ENCODE measurements at regions not wholly inside any gene's neighbourhood (a gene's known extent, or its start where the extent isn't known, plus 50 kb on each side); places are given as distances from the start of the nearest gene placed in this dataset.

- no peak for DNase-seq
Observed at GRCh38 chr22:26894362-26894761, 237.0 kb downstream of the MIAT start.

GRCh38 chr22:26894766-26895485 lies 237.5 kb downstream of the MIAT start:
- DNase-seq: no peak

GRCh38 chr22:26897384-26897783 lies 240.0 kb downstream of the MIAT start:
- DNase-seq: no peak

GRCh38 chr22:26898946-26899605 lies 241.7 kb downstream of the MIAT start:
- DNase-seq: no peak

GRCh38 chr22:26900787-26901186 lies 243.4 kb downstream of the MIAT start:
- DNase-seq: no peak

- DNase-seq: no peak
Observed at GRCh38 chr22:26901198-26901816, 243.9 kb downstream of the MIAT start.

- DNase-seq: no peak
Observed at GRCh38 chr22:26902401-26903029, 245.1 kb downstream of the MIAT start.

GRCh38 chr22:26903030-26903856 lies 245.9 kb downstream of the MIAT start:
- DNase-seq: no peak

- no peak for DNase-seq
Observed at GRCh38 chr22:26904483-26904882, 247.1 kb downstream of the MIAT start.

GRCh38 chr22:26905076-26905475 lies 247.7 kb downstream of the MIAT start:
- no peak for DNase-seq

- no peak for DNase-seq
Observed at GRCh38 chr22:26905640-26906039, 248.3 kb downstream of the MIAT start.

GRCh38 chr22:26906464-26906863 lies 249.1 kb downstream of the MIAT start:
- DNase-seq: no peak

GRCh38 chr22:26907366-26907765 lies 250.0 kb downstream of the MIAT start:
- no peak for DNase-seq

GRCh38 chr22:26910845-26911244 lies 253.5 kb downstream of the MIAT start:
- DNase-seq: no peak

GRCh38 chr22:26912655-26913345 lies 255.4 kb downstream of the MIAT start:
- DNase-seq: no peak

- no peak for DNase-seq
Observed at GRCh38 chr22:26914519-26915185, 257.3 kb downstream of the MIAT start.

- DNase-seq: no peak
Observed at GRCh38 chr22:26916236-26916635, 258.8 kb downstream of the MIAT start.

GRCh38 chr22:26918226-26918625 lies 260.8 kb downstream of the MIAT start:
- no peak for DNase-seq

GRCh38 chr22:26921726-26922125 lies 264.3 kb downstream of the MIAT start:
- no peak for DNase-seq

GRCh38 chr22:26922806-26923205 lies 265.4 kb downstream of the MIAT start:
- no peak for DNase-seq

GRCh38 chr22:26923531-26923930 lies 266.1 kb downstream of the MIAT start:
- no peak for DNase-seq
